PC-3 (cell line): ENCODE measurements at regions not wholly inside any gene's neighbourhood (a gene's known extent, or its start where the extent isn't known, plus 50 kb on each side); places are given as distances from the start of the nearest gene placed in this dataset.

ENCODE experiments used
- ATAC-seq: fragments of 200-7000 bp; cut with Tn5 transposase; 2 replicates; pipeline ENCODE4 v1.9.1; 2020; ENCODE audit warnings: mild to moderate bottlenecking, moderate library complexity
- BruUV-seq: library from RNA; stranded (reverse); fragments of 400-500 nt; replicated peaks from 2 replicates; lab custom pipeline; 2021; lab: Mats Ljungman, UMichigan
- CTCF ChIA-PET: fragments of 300-600 bp; sonication (Branson Sonifier 250); formaldehyde crosslinking; loops from one replicate; lab custom pipeline; 2022; ENCODE audit warnings: antibody characterized with exemption; lab: Charles Lee
- POLR2A ChIA-PET: fragments of 300-600 bp; sonication (Branson Sonifier 250); formaldehyde crosslinking; loops from one replicate; lab custom pipeline; 2022; ENCODE audit warnings: antibody characterized with exemption; ENCODE audit not compliant: unreplicated experiment; lab: Charles Lee
- DNase-seq: peaks from one replicate; pipeline ENCODE4 v3.0.0-alpha.2; 2015
- H2AFZ ChIP-seq: fragments of 300-600 bp; sonication (generic); 2 replicates; pipeline ENCODE4 v1.6.0; 2016; ENCODE audit warnings: antibody characterized with exemption, low read length
- H3F3A ChIP-seq: fragments of 300-600 bp; sonication (generic); one replicate; pipeline ENCODE4 v1.6.0; 2017; ENCODE audit warnings: antibody characterized with exemption, low read length, control low read depth, mild to moderate bottlenecking; ENCODE audit not compliant: unreplicated experiment
- H3K27ac ChIP-seq: fragments of 300-600 bp; sonication (generic); 2 replicates; pipeline ENCODE4 v1.5.1; 2016; ENCODE audit warnings: mild to moderate bottlenecking, low read length
- H3K27me3 ChIP-seq: fragments of 300-600 bp; sonication (generic); 2 replicates; pipeline ENCODE4 v1.6.1; 2016; ENCODE audit warnings: low read length, mixed read lengths
- H3K36me3 ChIP-seq: fragments of 300-600 bp; sonication (generic); 2 replicates; pipeline ENCODE4 v1.6.1; 2016; ENCODE audit warnings: low read depth, mixed run types, low read length, mixed read lengths
- H3K4me1 ChIP-seq: fragments of 300-600 bp; sonication (generic); 2 replicates; pipeline ENCODE4 v1.5.1; 2016; ENCODE audit warnings: low read length; ENCODE audit not compliant: insufficient read depth
- H3K4me2 ChIP-seq: fragments of 300-600 bp; sonication (generic); 2 replicates; pipeline ENCODE4 v1.6.0; 2016; ENCODE audit warnings: low read length
- H3K4me3 ChIP-seq: fragments of 300-600 bp; sonication (generic); 2 replicates; pipeline ENCODE4 v1.5.1; 2016; ENCODE audit warnings: mild to moderate bottlenecking, low read length, mixed read lengths
- H3K79me2 ChIP-seq: fragments of 300-600 bp; sonication (generic); 2 replicates; pipeline ENCODE4 v1.6.1; 2017; ENCODE audit warnings: low read length, mixed read lengths
- H3K9ac ChIP-seq: fragments of 300-600 bp; sonication (generic); 2 replicates; pipeline ENCODE4 v1.6.0; 2016; ENCODE audit warnings: mild to moderate bottlenecking, low read length
- H3K9me2 ChIP-seq: fragments of 300-600 bp; sonication (generic); replicated peaks from 2 replicates; pipeline ENCODE4 v1.6.1; 2016; ENCODE audit warnings: mixed run types, low read length, mixed read lengths
- H3K9me3 ChIP-seq: fragments of 300-600 bp; sonication (generic); 2 replicates; pipeline ENCODE4 v1.6.1; 2016; ENCODE audit warnings: low read length, mixed read lengths
- H4K20me1 ChIP-seq: fragments of 300-600 bp; sonication (generic); 2 replicates; pipeline ENCODE4 v1.6.1; 2016; ENCODE audit warnings: low read length, mixed read lengths
- CTCF ChIP-seq: fragments of 300-600 bp; sonication (generic); conservative IDR thresholded peaks from 2 replicates; pipeline ENCODE4 v1.5.1; 2017; ENCODE audit warnings: antibody characterized with exemption, low read depth, mild to moderate bottlenecking, low read length
- EZH2 ChIP-seq: fragments of 300-600 bp; sonication (generic); IDR thresholded peaks from one replicate; pipeline ENCODE4 v1.6.1; 2017; ENCODE audit warnings: antibody characterized with exemption, mild to moderate bottlenecking, low read length; ENCODE audit not compliant: unreplicated experiment
- EZH2phosphoT487 ChIP-seq: fragments of 300-600 bp; sonication (generic); IDR thresholded peaks from 2 replicates; pipeline ENCODE4 v1.6.1; 2018; ENCODE audit warnings: mild to moderate bottlenecking, antibody characterized with exemption, low read length, borderline replicate concordance
- intact Hi-C: fragments of 100-400 bp; cut with micrococcal nuclease; formaldehyde crosslinking; loops from 2 replicates; pipeline ENCODE4 v1.9.0; 2023

GRCh38 chr16:86778978-86779377 lies 200.6 kb downstream of the FOXL1 start:
- TF ChIP-seq EZH2phosphoT487 (no peak), CTCF (no peak), EZH2 (no peak)
- Histone ChIP-seq H2AFZ (no peak overlapping the region), H3K9me2 (no peaks in the 10 kb centered on the region), H3K4me2 (no peak overlapping the region), H3K9me3 (no peaks in the 10 kb centered on the region), H3K79me2 (no peaks in the 10 kb centered on the region), H3K27me3 (no peaks in the 10 kb centered on the region), H4K20me1 (no peaks in the 10 kb centered on the region), H3K27ac (no peak overlapping the region), H3K9ac (no peak overlapping the region), H3K4me3 (no peak overlapping the region), H3K36me3 (no peaks in the 10 kb centered on the region), H3F3A (no peaks in the 10 kb centered on the region), H3K4me1 (peaks cover 8% of the 10 kb centered on the region)
- ATAC-seq (no peak), DNase-seq (no peak)
- ChIA-PET CTCF (interaction anchor here (0.6 kb wide), 1 partner anchor 203 kb away, joined by 5 read pairs; no protein-coding TSS in a partner anchor), POLR2A (no interaction called here)
- BruUV-seq, result no TSS peak
- intact Hi-C loops, result no loop called here

- CTCF ChIA-PET, result no interaction called here
- no peaks in the 10 kb centered on the region for H3K9me3 ChIP-seq
- BruUV-seq, result no TSS peak
- ATAC-seq, result no peak
- H3K27me3 ChIP-seq, result no peaks in the 10 kb centered on the region
- H2AFZ ChIP-seq, result no peak overlapping the region
- intact Hi-C loops, result no loop called here
- DNase-seq, result no peak
- H4K20me1 ChIP-seq, result no peaks in the 10 kb centered on the region
- no peaks in the 10 kb centered on the region for H3K9me2 ChIP-seq
- H3F3A ChIP-seq, result no peaks in the 10 kb centered on the region
- POLR2A ChIA-PET, result no interaction called here
- no peak overlapping the region for H3K27ac ChIP-seq
- no peak for TF ChIP-seq CTCF
- no peak for TF ChIP-seq EZH2phosphoT487
- TF ChIP-seq EZH2, result no peak
- H3K79me2 ChIP-seq, result no peaks in the 10 kb centered on the region
- H3K4me2 ChIP-seq, result no peak overlapping the region
- no peaks in the 10 kb centered on the region for H3K36me3 ChIP-seq
- H3K9ac ChIP-seq, result no peak overlapping the region
- no peak overlapping the region for H3K4me3 ChIP-seq
- H3K4me1 ChIP-seq, result peaks cover 19% of the 10 kb centered on the region
Observed at GRCh38 chr16:86781046-86781445, 202.7 kb downstream of the FOXL1 start.

GRCh38 chr16:86783636-86784626 lies 205.6 kb downstream of the FOXL1 start:
- POLR2A ChIA-PET, result no interaction called here
- peak; percentile 89 for DNase-seq
- Histone ChIP-seq H3F3A (no peaks in the 10 kb centered on the region), H3K4me3 (no peak overlapping the region), H2AFZ (no peak overlapping the region), H3K4me1 (peaks cover 19% of the 10 kb centered on the region), H3K9me2 (no peaks in the 10 kb centered on the region), H3K9ac (peak overlapping the region; percentile 17; the same call in 1 of the 2 replicates), H3K79me2 (no peaks in the 10 kb centered on the region), H3K27me3 (no peaks in the 10 kb centered on the region), H3K9me3 (no peaks in the 10 kb centered on the region), H4K20me1 (no peaks in the 10 kb centered on the region), H3K4me2 (peak overlapping the region; percentile 71), H3K36me3 (no peaks in the 10 kb centered on the region), H3K27ac (peak overlapping the region; percentile 73)
- intact Hi-C loops, result no loop called here
- peak; percentile 95 for ATAC-seq
- CTCF ChIA-PET, result no interaction called here
- no TSS peak for BruUV-seq
- TF ChIP-seq CTCF, result no peak
- TF ChIP-seq EZH2, result no peak
- no peak for TF ChIP-seq EZH2phosphoT487
